WTC11 (cell line): ENCODE measurements at regions not wholly inside any gene's neighbourhood (a gene's known extent, or its start where the extent isn't known, plus 50 kb on each side); places are given as distances from the start of the nearest gene placed in this dataset.

Experiments
- CTCF ChIP-seq: fragments of 200-600 bp; IDR thresholded peaks from 2 replicates; pipeline ENCODE4 v1.8.0; 2022; ENCODE audit warnings: antibody characterized with exemption
- FOXP1 ChIP-seq: sonication (generic); formaldehyde crosslinking; IDR thresholded peaks from 2 replicates; pipeline ENCODE4 v1.8.0; 2022; ENCODE audit warnings: missing genetic modification reagents, mild to moderate bottlenecking, moderate library complexity, borderline replicate concordance
- HMGXB4 ChIP-seq: sonication (generic); formaldehyde crosslinking; IDR thresholded peaks from 2 replicates; pipeline ENCODE4 v1.8.1; 2023; ENCODE audit warnings: mild to moderate bottlenecking, moderate library complexity, missing genetic modification reagents
- SOX15 ChIP-seq: fragments of 250-450 bp; sonication (Bioruptor Pico); IDR thresholded peaks from 2 replicates; pipeline ENCODE4 v1.9.0; 2021; ENCODE audit warnings: mild to moderate bottlenecking

- no peak for TF ChIP-seq SOX15 (CRISPR knock-in tag)
- TF ChIP-seq CTCF = no peak
- no peak for TF ChIP-seq HMGXB4 (CRISPR knock-in tag)
- TF ChIP-seq FOXP1 (CRISPR knock-in tag) = no peak
Observed at GRCh38 chr1:29469457-29469856, 233.1 kb downstream of the PTPRU start.
